GM21447 (cell line): ENCODE measurements at regions not wholly inside any gene's neighbourhood (a gene's known extent, or its start where the extent isn't known, plus 50 kb on each side); places are given as distances from the start of the nearest gene placed in this dataset.
"Not testable (repeated sequence)": the region's sequence is repeated elsewhere in the genome, so short reads cannot be mapped to it uniquely, and the experiment has no call there.

Experiments
- ATAC-seq: cut with Tn5 transposase; IDR thresholded peaks from one replicate; pipeline ENCODE4 v1.9.1; 2021; ENCODE audit not compliant: unreplicated experiment

GRCh38 chr18:78790960-78791359 lies 188.7 kb upstream of the SALL3 start:
- ATAC-seq: no peak

GRCh38 chr18:78792094-78792493 lies 187.5 kb upstream of the SALL3 start:
- ATAC-seq: no peak

- no peak for ATAC-seq
These were observed 186.9 kb upstream of the SALL3 start for GRCh38 chr18:78792736-78793135.

- no peak for ATAC-seq
These were observed 186.1 kb upstream of the SALL3 start for GRCh38 chr18:78793313-78794070.

GRCh38 chr18:78794071-78794430 lies 185.6 kb upstream of the SALL3 start:
- ATAC-seq: no peak

- ATAC-seq: no peak
These were observed 182.7 kb upstream of the SALL3 start for GRCh38 chr18:78796693-78797455.

GRCh38 chr18:78797499-78797898 lies 182.1 kb upstream of the SALL3 start:
- ATAC-seq: no peak

- ATAC-seq: no peak
These were observed 181.0 kb upstream of the SALL3 start for GRCh38 chr18:78798402-78799175.

GRCh38 chr18:78799382-78800089 lies 180.1 kb upstream of the SALL3 start:
- no peak for ATAC-seq

- ATAC-seq: not testable (repeated sequence)
These were observed 179.3 kb upstream of the SALL3 start for GRCh38 chr18:78800102-78800851.

GRCh38 chr18:78801011-78801410 lies 178.6 kb upstream of the SALL3 start:
- ATAC-seq: no peak

- ATAC-seq: no peak
These were observed 176.5 kb upstream of the SALL3 start for GRCh38 chr18:78803104-78803503.

- no peak for ATAC-seq
These were observed 175.2 kb upstream of the SALL3 start for GRCh38 chr18:78804206-78805030.

- no peak for ATAC-seq
These were observed 173.8 kb upstream of the SALL3 start for GRCh38 chr18:78805840-78806239.

GRCh38 chr18:78807668-78808067 lies 171.9 kb upstream of the SALL3 start:
- ATAC-seq: no peak

GRCh38 chr18:78809845-78810244 lies 169.8 kb upstream of the SALL3 start:
- no peak for ATAC-seq

- no peak for ATAC-seq
These were observed 168.9 kb upstream of the SALL3 start for GRCh38 chr18:78810706-78811105.

GRCh38 chr18:78812067-78812466 lies 167.6 kb upstream of the SALL3 start:
- no peak for ATAC-seq

GRCh38 chr18:78813156-78813555 lies 166.5 kb upstream of the SALL3 start:
- no peak for ATAC-seq
